GM21381 (cell line): ENCODE measurements at regions not wholly inside any gene's neighbourhood (a gene's known extent, or its start where the extent isn't known, plus 50 kb on each side); places are given as distances from the start of the nearest gene placed in this dataset.
"Not testable (repeated sequence)": the region's sequence is repeated elsewhere in the genome, so short reads cannot be mapped to it uniquely, and the experiment has no call there.

Source experiments
- ATAC-seq: cut with Tn5 transposase; IDR thresholded peaks from one replicate; pipeline ENCODE4 v1.9.1; 2021; ENCODE audit warnings: mild to moderate bottlenecking, moderate library complexity; ENCODE audit not compliant: unreplicated experiment

DNA sequence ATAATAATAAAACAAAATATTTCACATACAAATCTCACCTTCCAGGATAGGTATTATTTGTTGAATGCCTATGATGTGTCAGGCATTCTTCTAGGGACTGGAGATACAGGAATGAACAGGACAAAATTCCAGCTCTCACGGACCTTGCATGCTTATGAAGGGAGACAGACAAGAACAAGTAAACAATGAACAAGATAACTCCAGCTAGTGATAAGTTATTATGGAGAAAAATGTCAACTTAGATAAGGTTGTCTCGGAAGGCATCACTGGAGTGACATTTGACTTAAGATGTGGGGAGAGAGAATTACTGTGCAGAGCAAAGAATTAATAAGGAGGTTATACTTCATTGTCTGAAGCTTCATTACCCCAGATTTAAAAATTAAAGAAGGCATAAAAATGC is 836.7 kb downstream of the SOCS6 start:
- ATAC-seq = no peak

DNA sequence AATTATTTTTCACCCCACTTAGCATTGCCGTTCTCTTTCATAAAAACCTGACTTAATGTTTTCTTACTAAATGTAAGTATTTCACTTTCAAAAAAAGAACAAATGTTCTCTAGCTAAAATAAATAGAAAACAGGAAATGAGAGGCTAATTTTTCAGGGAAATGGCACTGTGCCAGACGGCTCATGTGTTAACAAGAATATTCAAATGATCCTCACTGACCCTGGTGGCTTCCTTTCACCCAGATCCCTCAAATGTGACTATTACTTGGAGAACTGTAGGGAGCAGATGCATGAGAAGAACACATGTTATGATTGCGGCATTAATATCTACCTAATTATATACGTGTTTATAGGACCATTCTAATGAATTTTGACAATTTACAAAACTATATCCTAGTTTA is 827.7 kb downstream of the SOCS6 start:
- no peak for ATAC-seq

DNA sequence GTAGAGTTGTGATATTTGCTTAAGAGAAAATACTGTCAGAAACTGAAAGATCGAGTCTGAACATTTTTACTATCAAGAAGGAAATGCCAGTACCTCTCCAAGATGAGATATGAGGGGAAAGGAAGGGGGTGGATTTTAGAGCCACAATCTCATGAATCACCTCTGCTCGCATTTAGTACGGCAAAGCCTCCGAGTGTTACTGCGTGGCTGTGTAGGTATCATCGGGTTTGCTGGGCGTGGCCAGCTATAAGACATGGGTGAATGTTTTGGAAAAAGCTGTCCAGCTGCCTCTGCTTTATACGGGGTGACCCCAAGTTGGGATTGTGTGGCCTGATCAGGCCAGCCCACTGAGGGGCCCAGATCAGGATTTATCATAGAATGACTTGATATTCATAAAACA is 826.4 kb downstream of the SOCS6 start:
- ATAC-seq = no peak

DNA sequence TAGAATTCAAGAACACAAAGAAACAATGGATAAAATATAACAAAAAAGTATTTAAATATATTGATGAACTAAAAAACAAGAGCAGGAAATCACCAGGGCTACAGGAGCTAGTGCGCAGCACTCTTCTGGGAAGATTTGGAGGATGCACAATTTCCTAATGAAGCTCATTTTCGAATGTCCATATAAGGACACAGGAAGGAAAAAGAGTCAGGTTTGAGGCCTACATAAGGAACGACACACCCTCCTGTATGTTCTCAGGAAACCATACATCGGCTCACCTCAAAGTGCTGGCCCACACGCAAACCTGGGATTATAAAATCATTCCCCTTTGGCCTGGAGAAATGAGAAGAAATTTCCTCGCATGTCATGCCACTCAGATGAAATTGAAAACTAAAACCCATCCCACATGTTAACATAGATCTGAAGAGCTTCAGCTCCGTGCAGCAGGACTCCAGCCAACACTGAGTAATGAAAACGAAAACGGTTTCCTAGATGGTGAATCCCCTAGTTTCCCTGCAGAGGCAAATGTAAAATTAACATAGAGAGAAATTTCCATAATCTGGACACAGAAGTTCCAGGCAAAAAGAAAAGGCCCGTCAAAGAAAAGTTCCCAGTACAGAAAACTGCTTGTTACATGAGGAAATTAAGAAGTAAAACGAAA is 825.8 kb downstream of the SOCS6 start:
- ATAC-seq = no peak

DNA sequence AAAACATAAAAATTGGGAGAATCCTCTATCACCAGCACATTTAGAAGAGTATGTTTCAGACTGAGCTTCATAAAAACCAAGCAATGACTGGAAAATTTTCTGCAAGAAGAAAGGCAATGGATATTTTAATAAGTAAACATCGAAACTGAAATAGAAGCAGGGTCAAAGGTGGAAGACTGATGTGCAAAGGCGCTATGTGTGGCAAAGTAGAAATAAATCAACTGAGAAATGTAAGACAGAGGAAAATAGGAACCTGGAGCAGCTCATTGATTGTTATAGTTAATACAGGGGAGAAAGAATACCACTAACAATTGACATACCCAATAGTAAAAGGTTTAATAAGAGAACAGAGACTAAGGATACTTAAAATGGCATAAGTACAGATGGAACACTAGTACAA is 818.4 kb downstream of the SOCS6 start:
- ATAC-seq = no peak

DNA sequence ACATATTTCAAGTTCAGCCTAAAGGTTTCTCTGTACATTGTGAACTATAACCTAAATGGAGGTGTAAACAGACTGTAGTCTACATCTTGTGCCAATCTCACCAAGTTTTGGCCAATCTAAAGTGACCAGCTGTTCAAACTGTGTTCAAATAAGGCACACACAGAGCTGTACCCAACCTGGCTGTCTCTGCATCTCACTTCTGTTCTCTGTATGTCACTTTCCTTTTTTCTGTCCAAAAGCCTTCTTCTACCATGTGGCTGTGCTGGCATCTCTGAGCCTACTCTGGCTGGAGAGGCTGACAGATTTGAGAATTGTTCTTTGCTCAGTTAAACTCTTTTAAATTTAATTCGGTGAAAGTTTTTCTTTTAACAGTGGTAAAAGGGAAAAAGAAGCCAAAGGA is 817.9 kb downstream of the SOCS6 start:
- ATAC-seq = no peak

DNA sequence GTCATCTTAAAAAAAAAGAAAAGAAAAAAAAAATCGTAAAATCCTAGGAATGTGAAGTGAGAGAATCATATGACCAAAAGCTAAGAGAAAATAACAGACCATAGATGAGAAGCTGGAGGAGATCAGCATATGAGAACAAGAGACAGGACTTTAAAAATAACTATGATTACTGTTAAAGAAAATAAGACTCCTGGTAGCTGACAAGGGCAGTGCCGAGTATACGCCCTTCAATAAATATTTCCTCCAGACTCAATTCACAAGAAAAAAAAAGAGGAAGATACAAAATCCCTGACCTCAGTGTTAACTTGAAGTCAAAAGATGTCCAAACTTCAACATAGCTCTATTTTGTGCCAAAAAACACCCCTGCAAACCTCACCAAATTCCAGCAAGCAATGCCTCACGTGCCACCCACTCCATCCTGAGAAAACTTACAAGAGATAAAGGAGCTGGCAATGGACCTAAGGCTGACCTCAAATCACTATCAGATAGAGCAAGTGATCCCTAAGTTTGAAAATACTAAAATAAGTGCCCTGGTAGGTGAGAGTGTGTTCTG is 817.2 kb downstream of the SOCS6 start:
- ATAC-seq = no peak

DNA sequence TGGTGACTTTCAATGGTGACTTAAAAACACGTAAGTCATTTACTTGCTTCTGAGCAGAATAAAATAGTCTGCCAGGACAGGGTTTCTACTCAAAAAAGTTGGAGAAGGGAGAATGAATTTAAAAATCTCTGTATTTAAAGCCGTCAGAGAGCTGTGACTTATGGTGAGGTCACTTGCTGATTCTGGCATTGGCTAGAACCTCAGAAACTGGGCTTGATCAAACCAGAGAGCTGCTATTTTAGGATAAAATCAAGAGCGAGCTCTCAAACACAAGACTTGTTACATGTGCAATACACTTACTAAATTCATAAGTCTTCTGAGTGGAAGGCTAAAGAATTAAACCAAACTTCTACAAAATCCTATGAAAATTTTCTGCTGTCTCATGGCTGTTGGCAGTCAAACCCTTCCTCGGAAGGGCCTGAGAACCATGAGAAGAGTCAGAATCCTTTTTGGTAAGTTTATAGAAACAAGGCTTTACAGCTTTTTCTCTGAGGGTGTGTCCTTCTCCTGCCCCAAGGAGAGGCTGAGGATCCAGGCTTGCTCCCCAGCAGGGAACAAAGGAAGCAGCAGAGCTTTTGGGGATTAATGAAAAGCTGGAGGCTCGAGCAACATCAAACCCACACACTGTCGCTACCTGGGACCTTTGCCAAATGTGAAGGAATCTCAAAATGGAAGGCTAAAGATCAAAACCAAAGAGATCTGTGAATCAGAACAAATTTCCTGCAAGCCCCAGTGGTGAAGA is 816.4 kb downstream of the SOCS6 start:
- no peak for ATAC-seq

DNA sequence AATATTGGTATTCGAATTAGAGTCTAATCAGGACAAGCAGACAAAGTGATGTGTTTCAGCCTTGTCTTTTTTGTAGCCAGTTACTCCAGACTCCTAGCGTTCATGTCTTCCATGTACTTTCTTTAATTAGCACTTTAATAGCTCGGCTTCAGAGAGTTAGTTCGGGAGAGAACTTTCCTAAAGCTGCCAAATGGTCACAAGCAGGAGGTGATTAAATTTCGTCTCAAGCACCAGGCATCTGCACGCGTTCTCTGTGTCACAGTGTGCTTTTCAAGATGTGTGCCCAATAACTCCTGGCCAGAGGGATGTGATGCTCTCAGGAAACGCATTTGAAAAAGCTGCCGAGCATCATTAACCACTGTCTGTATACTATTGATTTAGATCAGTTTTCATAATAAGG is 790.8 kb downstream of the SOCS6 start:
- no peak for ATAC-seq

DNA sequence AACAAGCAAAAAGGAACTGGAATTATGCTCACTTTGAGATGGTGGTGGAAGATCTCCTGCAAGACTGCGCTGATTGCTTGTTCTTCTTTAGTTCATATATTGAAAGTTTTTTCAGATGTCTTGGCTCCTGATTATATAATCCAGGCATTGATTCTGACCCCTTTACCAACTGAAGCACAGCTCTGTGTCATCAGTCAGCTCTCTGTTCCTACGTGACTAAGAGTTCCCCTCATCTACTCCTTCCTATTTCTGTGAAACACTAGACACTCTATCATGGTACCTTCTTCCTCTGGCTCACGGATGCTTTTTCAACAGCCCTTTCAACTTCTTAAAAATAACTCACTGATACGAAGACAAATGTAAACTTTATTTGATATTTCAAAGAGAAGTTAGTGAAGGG is 788.6 kb downstream of the SOCS6 start:
- no peak for ATAC-seq

DNA sequence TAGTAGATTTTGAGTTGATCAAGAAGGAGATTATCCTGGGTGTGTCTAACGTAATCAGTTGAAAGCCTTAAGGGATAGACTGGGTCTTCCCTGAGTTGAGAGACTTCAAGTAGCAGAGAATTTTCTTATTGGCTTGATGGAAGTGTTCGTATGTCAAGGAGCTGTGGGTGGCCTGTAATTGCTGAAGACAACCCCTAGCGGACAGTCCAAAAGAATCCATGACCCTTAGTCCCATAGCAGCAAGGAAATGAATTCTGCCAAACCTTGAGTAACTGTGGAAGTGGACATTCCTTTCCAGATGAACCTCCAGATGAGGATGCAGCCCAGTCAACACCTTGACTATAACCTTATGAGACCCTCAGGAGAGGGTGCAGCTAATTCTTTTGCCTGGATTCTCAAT is 786.3 kb downstream of the SOCS6 start:
- no peak for ATAC-seq

DNA sequence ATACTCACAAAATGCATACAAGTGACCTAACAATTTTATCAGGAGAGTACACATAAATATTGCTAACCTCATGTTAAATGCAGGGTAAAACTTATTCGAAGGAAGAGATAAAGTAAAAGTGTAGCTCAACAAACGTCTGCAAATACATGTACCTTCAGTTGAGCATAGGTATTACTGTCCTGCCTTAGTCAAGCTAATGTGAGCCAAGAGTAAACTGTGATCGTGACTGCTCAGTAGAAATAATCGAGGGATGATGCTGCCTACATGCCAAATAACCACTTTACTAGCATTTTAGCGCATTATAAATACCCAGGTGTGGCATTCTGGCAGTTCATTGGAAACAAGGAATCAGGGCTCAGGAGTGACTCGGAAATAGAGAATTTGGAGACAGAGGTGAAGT is 779.5 kb downstream of the SOCS6 start:
- ATAC-seq = no peak

DNA sequence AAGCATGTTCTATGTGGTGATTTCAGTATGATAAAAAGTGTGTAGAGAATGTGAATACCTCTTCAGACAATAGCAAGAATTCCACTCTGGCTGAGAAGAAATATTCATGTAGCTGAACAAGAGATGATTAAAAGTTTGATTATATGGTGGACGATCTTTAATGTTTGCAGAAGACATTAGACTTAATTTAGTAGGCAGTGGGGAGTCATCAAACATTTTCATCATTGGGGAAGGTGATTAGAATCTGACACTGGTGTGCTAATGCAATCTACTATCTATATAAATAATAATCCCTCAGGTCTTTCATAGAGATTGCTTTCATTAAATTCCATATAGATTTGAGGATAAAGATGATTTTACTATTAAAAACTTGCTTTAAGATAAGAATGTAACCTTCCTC is 761.0 kb downstream of the SOCS6 start:
- ATAC-seq = no peak

DNA sequence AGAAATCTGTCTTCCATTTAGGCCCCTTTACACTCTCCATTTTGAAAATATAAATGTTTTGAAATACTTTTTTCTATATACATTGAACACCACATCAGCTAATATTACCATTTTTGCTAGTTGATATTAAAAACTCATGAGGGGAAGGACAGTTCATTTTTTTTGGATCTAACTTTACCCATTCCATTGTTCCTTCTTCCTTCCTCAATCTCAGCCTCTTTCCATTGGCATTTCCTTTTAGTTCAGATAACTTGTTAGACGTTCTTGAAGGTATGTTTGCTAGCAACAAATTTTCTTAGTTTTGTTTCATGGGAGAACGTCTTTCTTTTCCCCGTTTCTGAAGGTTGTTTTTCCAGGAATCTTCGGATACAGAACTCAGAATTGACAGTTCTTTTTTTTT is 759.0 kb downstream of the SOCS6 start:
- no peak for ATAC-seq

DNA sequence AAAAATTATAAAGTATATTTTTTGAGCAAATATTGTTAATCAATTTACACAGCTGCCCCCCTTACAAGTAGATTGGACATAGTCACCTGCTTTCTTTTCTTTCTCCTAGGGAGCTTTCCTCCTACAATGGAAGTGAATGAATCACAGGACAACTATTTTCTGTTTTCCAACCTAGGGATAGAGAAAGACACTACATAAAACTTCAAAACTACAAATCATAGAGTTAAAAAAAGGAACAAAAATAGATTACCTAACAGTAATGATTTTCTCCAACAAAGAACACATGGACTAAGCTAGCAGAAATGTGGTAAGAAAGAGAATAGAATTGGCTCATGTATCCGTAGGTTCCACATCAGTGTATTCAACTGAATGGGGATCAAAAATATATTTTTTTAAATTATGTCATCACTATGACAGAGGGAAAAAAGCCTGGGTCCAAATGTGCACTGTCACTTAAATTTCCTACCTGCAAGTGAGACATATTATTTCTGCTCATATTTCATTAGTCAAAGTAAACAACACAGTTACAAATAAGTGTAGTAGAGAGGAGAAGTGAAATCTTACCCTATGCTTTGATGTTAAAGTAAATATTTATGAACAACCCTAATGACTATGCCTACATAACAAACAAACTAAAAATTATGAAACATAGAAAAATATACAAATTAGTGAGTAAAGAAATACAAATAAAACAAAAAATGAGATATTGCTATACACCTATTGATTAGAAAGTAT is 756.7 kb downstream of the SOCS6 start:
- ATAC-seq = no peak

DNA sequence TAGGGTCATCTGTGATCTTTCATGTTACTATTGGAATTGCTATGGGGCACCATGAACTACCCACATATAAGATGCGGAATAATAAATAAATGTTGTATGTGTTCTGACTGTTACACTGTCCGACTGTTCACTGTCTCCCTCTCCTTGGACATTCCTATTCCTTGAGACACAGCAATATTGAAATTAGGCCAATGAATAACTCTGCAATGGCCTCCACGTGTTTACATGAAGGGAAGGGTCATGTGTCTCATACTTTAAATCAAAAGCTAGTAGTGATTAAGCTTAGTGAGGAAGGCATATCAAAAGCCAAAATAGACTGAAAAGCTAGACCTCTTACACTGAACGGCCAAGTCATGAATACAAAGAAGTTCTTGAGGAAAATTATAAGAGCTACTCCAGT is 751.3 kb downstream of the SOCS6 start:
- no peak for ATAC-seq

DNA sequence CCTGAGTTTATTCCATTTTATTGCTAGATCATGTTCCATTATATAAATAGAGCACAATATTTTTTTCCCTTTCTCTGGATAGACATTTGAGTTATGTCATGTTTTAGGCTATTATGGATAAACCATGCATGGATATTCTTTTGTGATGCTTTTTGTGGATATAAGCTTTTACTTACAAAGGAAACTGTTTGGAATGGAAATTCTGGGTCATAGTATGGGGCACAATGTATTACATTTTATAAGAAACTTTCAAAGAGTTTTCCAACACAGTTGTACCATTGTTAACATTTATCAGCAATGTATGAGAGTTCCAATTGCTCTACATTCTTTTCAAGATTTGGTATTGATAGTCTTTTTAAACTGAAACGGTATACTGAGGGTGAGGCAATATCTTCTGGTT is 749.4 kb downstream of the SOCS6 start:
- ATAC-seq = no peak

DNA sequence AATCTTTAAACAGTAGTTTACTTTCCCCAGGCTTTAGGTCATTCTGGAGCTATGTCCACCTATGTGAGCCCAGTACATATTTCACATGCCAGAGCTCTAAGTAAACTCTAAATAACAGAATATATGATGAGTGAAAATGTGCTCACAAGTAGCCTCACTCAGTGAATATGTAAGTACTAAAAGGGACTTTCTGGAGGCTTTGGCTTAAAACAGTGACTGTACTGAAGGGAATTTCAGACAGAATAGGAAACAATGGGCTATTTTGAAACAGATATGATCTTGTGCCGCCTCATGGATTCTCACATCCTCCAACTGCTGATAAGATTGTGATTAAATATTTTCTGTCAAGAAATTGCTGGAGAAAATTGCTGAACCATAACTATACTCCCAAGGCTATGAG is 747.9 kb downstream of the SOCS6 start:
- no peak for ATAC-seq

DNA sequence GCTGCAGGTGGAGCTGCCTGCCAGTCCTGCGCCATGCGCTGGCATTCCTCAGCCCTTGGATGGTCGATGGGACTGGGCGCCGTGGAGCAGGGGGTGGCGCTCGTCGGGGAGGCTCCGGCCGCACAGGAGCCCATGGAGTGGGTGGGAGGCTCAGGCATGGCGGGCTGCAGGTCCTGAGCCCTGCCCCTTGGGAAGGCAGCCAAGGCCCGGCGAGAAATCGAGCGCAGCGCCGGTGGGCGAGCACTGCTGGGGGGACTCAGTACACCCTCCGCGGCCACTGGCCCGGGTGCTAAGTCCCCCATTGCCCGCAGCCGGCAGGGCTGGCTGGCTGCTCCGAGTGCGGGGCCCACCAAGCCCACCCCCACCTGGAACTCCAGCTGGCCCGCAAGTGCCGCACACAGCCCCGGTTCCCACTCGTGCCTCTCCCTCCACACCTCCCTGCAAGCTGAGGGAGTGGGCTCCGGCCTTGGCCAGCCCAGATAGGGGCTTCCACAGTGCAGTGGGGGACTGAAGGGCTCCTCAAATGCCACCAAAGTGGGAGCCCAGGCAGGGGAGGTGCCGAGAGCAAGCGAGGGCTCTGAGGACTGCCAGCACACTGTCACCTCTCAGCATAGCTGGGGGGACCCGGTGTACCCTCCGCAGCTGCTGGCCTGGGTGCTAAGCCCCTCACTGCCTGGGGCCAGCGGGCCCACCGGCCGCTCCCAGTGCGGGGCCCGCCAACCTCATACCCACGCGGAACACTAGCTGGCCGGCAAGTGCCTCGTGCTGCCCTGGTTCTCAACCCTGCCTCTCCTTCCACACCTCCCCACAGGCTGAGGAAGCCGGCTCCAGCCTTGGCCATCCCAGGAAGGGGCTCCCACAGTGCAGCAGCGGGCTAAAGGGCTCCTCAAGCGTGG is 742.7 kb downstream of the SOCS6 start:
- not testable (repeated sequence) for ATAC-seq

DNA sequence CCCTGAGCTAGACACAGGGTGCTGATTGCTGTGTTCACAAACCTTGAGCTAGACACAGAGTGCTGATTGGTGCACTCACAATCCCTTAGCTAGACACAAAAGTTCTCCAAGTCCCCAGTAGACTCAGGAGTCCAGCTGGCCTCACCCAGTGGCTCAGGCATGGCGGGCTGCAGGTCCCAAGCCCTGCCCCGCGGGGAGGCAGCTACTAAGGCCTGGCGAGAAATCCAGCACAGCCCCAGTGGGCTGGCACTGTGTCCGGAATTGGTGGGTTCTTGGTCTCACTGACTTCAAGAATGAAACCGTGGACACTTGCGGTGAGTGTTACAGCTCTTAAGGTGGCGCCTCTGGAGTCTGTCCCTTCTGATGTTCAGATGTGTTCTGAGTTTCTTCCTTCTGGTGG is 741.2 kb downstream of the SOCS6 start:
- ATAC-seq = not testable (repeated sequence)

DNA sequence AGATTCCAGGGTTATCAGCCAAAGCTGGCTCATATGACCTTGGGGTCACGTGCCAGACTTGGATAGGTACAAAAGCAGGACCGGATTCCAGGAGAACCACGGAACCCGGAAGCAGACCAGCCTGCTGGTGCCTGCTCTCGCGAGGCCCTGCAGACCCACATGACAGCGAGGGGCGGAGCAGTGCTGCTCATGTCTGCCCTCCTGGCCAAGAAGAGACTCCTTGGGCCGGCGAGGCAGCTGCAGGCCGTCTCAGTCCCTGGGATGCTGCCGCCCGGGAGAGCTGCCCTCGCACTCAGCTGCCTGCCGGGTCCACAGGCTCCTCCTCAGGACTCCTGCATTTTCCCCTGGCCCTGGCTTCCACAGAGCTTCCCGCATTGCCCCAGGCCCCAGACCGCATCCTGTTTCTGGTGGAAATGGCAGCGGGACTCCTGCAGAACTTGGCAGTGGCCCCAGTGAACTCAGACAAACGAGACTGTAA is 739.5 kb downstream of the SOCS6 start:
- ATAC-seq = no peak
